IMR-90 (cell line): ENCODE measurements at regions not wholly inside any gene's neighbourhood (a gene's known extent, or its start where the extent isn't known, plus 50 kb on each side); places are given as distances from the start of the nearest gene placed in this dataset.

ENCODE experiments used
- ATAC-seq: fragments of 200-7000 bp; cut with Tn5 transposase; 2 replicates; pipeline ENCODE4 v1.9.1; 2020; ENCODE audit warnings: low read depth, mild to moderate bottlenecking, moderate library complexity
- BruUV-seq: library from RNA; stranded (reverse); fragments of 400-500 nt; replicated peaks from 2 replicates; lab custom pipeline; 2021; lab: Mats Ljungman, UMichigan
- CTCF ChIA-PET: fragments of 300-600 bp; formaldehyde crosslinking; extraction: SDS; loops from one replicate; lab custom pipeline; 2021; ENCODE audit warnings: antibody characterized with exemption; lab: Yijun Ruan, JAX
- POLR2A ChIA-PET: fragments of 300-600 bp; sonication (Branson Sonifier 250); formaldehyde crosslinking; loops from one replicate; lab custom pipeline; 2022; ENCODE audit warnings: antibody characterized with exemption; ENCODE audit not compliant: unreplicated experiment; lab: Charles Lee
- DNase-seq: peaks from one replicate; pipeline ENCODE4 v3.0.0; 2013
- H2AFZ ChIP-seq: replicated peaks from 2 replicates; pipeline ENCODE3; 2013; ENCODE audit warnings: low read length, mild to moderate bottlenecking; ENCODE audit not compliant: poor library complexity
- H2AK5ac ChIP-seq: 2 replicates; pipeline ENCODE4 v1.6.1; 2013; ENCODE audit warnings: low read depth, low read length, inconsistent platforms
- H2AK9ac ChIP-seq: replicated peaks from 2 replicates; pipeline ENCODE3; 2013; ENCODE audit warnings: mild to moderate bottlenecking, low read depth, low read length, moderate library complexity; ENCODE audit not compliant: poor library complexity
- H2BK120ac ChIP-seq: 2 replicates; pipeline ENCODE4 v1.6.1; 2013; ENCODE audit warnings: low read depth, low read length, inconsistent platforms
- H2BK15ac ChIP-seq: 3 replicates; pipeline ENCODE4 v1.6.1; 2013; ENCODE audit warnings: low read depth, low read length, inconsistent platforms
- H2BK20ac ChIP-seq: 2 replicates; pipeline ENCODE4 v1.6.1; 2013; ENCODE audit warnings: low read depth, mild to moderate bottlenecking, inconsistent platforms, low read length, moderate library complexity
- H2BK5ac ChIP-seq: 2 replicates; pipeline ENCODE4 v1.6.1; 2013; ENCODE audit warnings: mild to moderate bottlenecking, low read depth, low read length, inconsistent platforms; ENCODE audit not compliant: poor library complexity, severe bottlenecking
- H3K14ac ChIP-seq: replicated peaks from 2 replicates; pipeline ENCODE4 v1.6.1; 2013; ENCODE audit warnings: low read depth, low read length, inconsistent platforms
- H3K18ac ChIP-seq: 2 replicates; pipeline ENCODE4 v1.6.1; 2013; ENCODE audit warnings: low read depth, low read length, control low read depth
- H3K23ac ChIP-seq: 2 replicates; pipeline ENCODE4 v1.6.1; 2013; ENCODE audit warnings: low read depth, low read length, inconsistent platforms
- H3K27ac ChIP-seq: 2 replicates; pipeline ENCODE4 v1.5.1; 2013; ENCODE audit warnings: mild to moderate bottlenecking, control low read depth, low read length; ENCODE audit not compliant: insufficient read depth
- H3K27me3 ChIP-seq: 2 replicates; pipeline ENCODE4 v1.6.1; 2013; ENCODE audit warnings: low read length; ENCODE audit not compliant: control insufficient read depth, insufficient read depth
- H3K36me3 ChIP-seq: 2 replicates; pipeline ENCODE4 v1.6.1; 2013; ENCODE audit warnings: low read length, mixed read lengths; ENCODE audit not compliant: control insufficient read depth, insufficient read depth
- H3K4ac ChIP-seq: 2 replicates; pipeline ENCODE4 v1.6.1; 2013; ENCODE audit warnings: low read depth, low read length, inconsistent platforms
- H3K4me1 ChIP-seq: 2 replicates; pipeline ENCODE4 v1.6.1; 2013; ENCODE audit warnings: low read length, mixed read lengths; ENCODE audit not compliant: control insufficient read depth, insufficient read depth
- H3K4me2 ChIP-seq: 2 replicates; pipeline ENCODE4 v1.6.1; 2013; ENCODE audit warnings: low read depth, mild to moderate bottlenecking, control low read depth, low read length, moderate library complexity
- H3K4me3 ChIP-seq: 2 replicates; pipeline ENCODE4 v1.5.1; 2013; ENCODE audit warnings: low read depth, mild to moderate bottlenecking, control low read depth, low read length, moderate library complexity; ENCODE audit not compliant: insufficient read depth
- H3K56ac ChIP-seq: 2 replicates; pipeline ENCODE4 v1.6.1; 2013; ENCODE audit warnings: low read length, inconsistent platforms; ENCODE audit not compliant: insufficient read depth; ENCODE audit errors: extremely low read depth
- H3K79me1 ChIP-seq, 2 experiments: 2 replicates each; pipeline ENCODE4 v1.6.1; 2013; ENCODE audit warnings: low read length in 2 of 2, inconsistent platforms in 1 of 2, low read depth in 1 of 2
- H3K9ac ChIP-seq: 2 replicates; pipeline ENCODE4 v1.6.1; 2013; ENCODE audit warnings: low read depth, low read length, control low read depth
- H3K9me1 ChIP-seq: 2 replicates; pipeline ENCODE4 v1.6.1; 2013; ENCODE audit warnings: low read length, inconsistent platforms; ENCODE audit not compliant: insufficient read depth
- H3K9me3 ChIP-seq: 2 replicates; pipeline ENCODE4 v1.6.1; 2013; ENCODE audit warnings: low read length; ENCODE audit not compliant: control insufficient read depth, insufficient read depth
- H4K20me1 ChIP-seq: 2 replicates; pipeline ENCODE4 v1.6.1; 2013; ENCODE audit warnings: low read length, inconsistent platforms; ENCODE audit not compliant: insufficient read depth
- H4K5ac ChIP-seq: 2 replicates; pipeline ENCODE4 v1.6.1; 2013; ENCODE audit warnings: mild to moderate bottlenecking, low read depth, low read length, control low read depth
- H4K8ac ChIP-seq, 2 experiments: 2 replicates each; pipeline ENCODE4 v1.6.1; 2013; ENCODE audit warnings: low read depth in 2 of 2, low read length in 2 of 2, control low read depth in 1 of 2, inconsistent platforms in 1 of 2
- H4K91ac ChIP-seq: 2 replicates; pipeline ENCODE4 v1.6.1; 2013; ENCODE audit warnings: low read depth, low read length, inconsistent platforms; ENCODE audit not compliant: insufficient read depth
- CEBPB ChIP-seq: IDR thresholded peaks from 2 replicates; pipeline ENCODE4 v1.6.1; 2012; ENCODE audit warnings: low read depth, low read length, improper control_type of control experiment
- CHD1 ChIP-seq: IDR thresholded peaks from 2 replicates; pipeline ENCODE4 v1.6.1; 2012; ENCODE audit warnings: low read depth, low read length, improper control_type of control experiment
- WGBS, 2 experiments: methylation state at CpG; one replicate each; pipeline versions ENCODE4 v1.1.5 to v1.1.7; 2013; ENCODE audit warnings: missing lambda C conversion rate in 2 of 2; ENCODE audit not compliant: insufficient read length in 1 of 2; ENCODE audit errors: extremely low coverage in 2 of 2; 5-methylcytosine and 5-hydroxymethylcytosine counted together
- dilution Hi-C: fragments of 300-500 bp; cut with HindIII; formaldehyde crosslinking; loops from one replicate; pipeline ENCODE4 v1.14.3; 2018; ENCODE audit warnings: low sequenced_read_pairs; ENCODE audit not compliant: unreplicated experiment
- in situ Hi-C: fragments of 300-500 bp; cut with MboI; formaldehyde crosslinking; loops from 3 replicates; pipeline ENCODE4 v1.14.3; 2019; ENCODE audit warnings: low sequenced_read_pairs, inconsistent platforms, mixed read lengths
- intact Hi-C: fragments of 100-400 bp; cut with micrococcal nuclease; formaldehyde crosslinking; loops from 2 replicates; pipeline ENCODE4 v1.10.0; 2022

GRCh38 chr21:18617291-18617690 lies 213.7 kb upstream of the TMPRSS15 start:
- Histone ChIP-seq H3K27ac (no peak overlapping the region), H3K9me1 (no peaks in the 10 kb centered on the region), H4K5ac (no peak overlapping the region), H2BK15ac (no peak overlapping the region), H2BK20ac (no peak overlapping the region), H2BK120ac (no peak overlapping the region), H2AFZ (no peak overlapping the region), H3K4me1 (no peaks in the 10 kb centered on the region), H3K56ac (no peak overlapping the region), H3K4me3 (no peak overlapping the region), H3K9me3 (peaks cover under 1% of the 10 kb centered on the region), H2BK5ac (no peak overlapping the region), H3K4ac (no peak overlapping the region), H4K8ac (no peak overlapping the region), H3K36me3 (no peaks in the 10 kb centered on the region), H3K23ac (no peak overlapping the region), H3K9ac (no peak overlapping the region), H2AK9ac (no peak overlapping the region), H3K18ac (no peak overlapping the region), H3K4me2 (no peak overlapping the region), H3K14ac (no peak overlapping the region), H4K20me1 (no peaks in the 10 kb centered on the region), H3K79me1 (no peaks in the 10 kb centered on the region), H2AK5ac (no peak overlapping the region), H4K91ac (no peak overlapping the region), H3K27me3 (no peaks in the 10 kb centered on the region)
- DNase-seq: no peak
- WGBS, 2 experiments: no CpG with 5 or more reads among the region's 3 CpGs
- intact Hi-C loops: no loop called here
- POLR2A ChIA-PET: no interaction called here
- dilution Hi-C loops: no loop called here
- in situ Hi-C loops: no loop called here
- no peak for ATAC-seq
- CTCF ChIA-PET: no interaction called here
- TF ChIP-seq CHD1 (no peak), CEBPB (no peak)
- BruUV-seq: no TSS peak
